Spleen (tissue), 7 donors: ENCODE measurements at regions not wholly inside any gene's neighbourhood (a gene's known extent, or its start where the extent isn't known, plus 50 kb on each side); places are given as distances from the start of the nearest gene placed in this dataset.

Experiments
- CTCF ChIP-seq, 11 experiments: fragments of 200-600 bp in 7 of 11; fragments of 450-650 bp in 4 of 11; sonication (generic) in 4 of 11; IDR thresholded peaks in 8 of 11; conservative IDR thresholded peaks in 3 of 11; 1 replicate in 7 of 11; 2 replicates in 4 of 11; pipeline versions ENCODE4 v1.4.0 to v1.8.0; 2016 to 2021; ENCODE audit warnings: antibody characterized with exemption in 11 of 11, inconsistent platforms in 4 of 11, mild to moderate bottlenecking in 1 of 11
- POLR2A ChIP-seq, 3 donors: fragments of 450-650 bp; IDR thresholded peaks; one replicate each; pipeline ENCODE4 v1.5.1; 2017; ENCODE audit warnings: antibody characterized with exemption in 3 of 3, mild to moderate bottlenecking in 1 of 3
- POLR2AphosphoS5 ChIP-seq, 3 donors: sonication (generic); formaldehyde crosslinking; IDR thresholded peaks; one replicate each; pipeline ENCODE4 v1.5.1; 2017; ENCODE audit warnings: antibody characterized with exemption in 3 of 3
- donor health status: DM: no; HTN: no; CAD: no; lungs with moderate emphysema.
- donor health status: DM: no; HTN: no; CAD: no.
- donor health status: DM: no; HTN: no; CAD: no.

DNA sequence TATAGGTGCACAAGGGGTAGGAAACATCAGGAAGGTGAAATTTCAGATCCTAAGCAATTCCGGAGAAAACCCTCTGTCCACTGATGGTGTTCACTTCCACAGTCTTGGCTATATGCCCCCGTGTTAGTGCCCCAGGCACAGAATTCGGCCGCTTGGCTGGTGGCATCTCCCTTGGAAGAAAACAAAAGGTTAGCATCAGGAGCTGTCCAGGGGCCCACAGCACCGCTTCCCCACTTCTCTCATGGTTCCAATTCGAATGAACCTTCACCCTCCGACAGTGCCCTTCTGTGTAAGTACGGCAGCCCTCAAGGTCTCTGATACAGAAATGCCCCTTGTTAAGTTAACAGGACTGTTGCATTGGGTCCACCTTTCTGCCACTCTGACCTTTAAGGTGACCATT, 409.0 kb downstream of the GADD45G start:
- TF ChIP-seq CTCF (IDR thresholded peaks at IDR 0.05 in 8 of 11, conservative IDR thresholded peaks at IDR 0.05 in 3 of 11) (no peak), POLR2AphosphoS5 (IDR thresholded peaks at IDR 0.05) (no peak), POLR2A (IDR thresholded peaks at IDR 0.05) (no peak)
